A549 (cell line): ENCODE measurements at regions not wholly inside any gene's neighbourhood (a gene's known extent, or its start where the extent isn't known, plus 50 kb on each side); places are given as distances from the start of the nearest gene placed in this dataset.

Source experiments
- ATAC-seq, 2 experiments: fragments of 200-7000 bp in 1 of 2; fragments of >200 bp in 1 of 2; cut with Nextera tagmentation in 1 of 2; cut with Tn5 transposase in 1 of 2; 3 replicates each; pipeline versions ENCODE4 v1.8.0 to v1.9.1; 2018 to 2020; ENCODE audit warnings: mild to moderate bottlenecking in 1 of 2, moderate library complexity in 1 of 2
- CTCF ChIA-PET: fragments of 300-600 bp; sonication (Branson Sonifier 250); formaldehyde crosslinking; extraction: SDS; loops from one replicate; lab custom pipeline; 2021; ENCODE audit warnings: antibody characterized with exemption, inconsistent platforms; lab: Yijun Ruan, JAX
- POLR2A ChIA-PET: fragments of 350-600 bp; formaldehyde crosslinking; extraction: SDS; loops from one replicate; lab custom pipeline; 2021; ENCODE audit warnings: antibody characterized with exemption, inconsistent platforms; lab: Yijun Ruan, JAX
- DNase-seq, 2 experiments: peaks; one replicate each; pipeline versions ENCODE4 v3.0.0 to v3.0.0-alpha.2; 2011 to 2016; ENCODE audit warnings: low read depth in 1 of 2, low spot score in 1 of 2
- FAIRE-seq: peaks from 2 replicates; lab custom pipeline; 2011; peaks lifted over from hg19 to GRCh38; lab: Jason Lieb, UNC
- H3K27ac ChIP-seq, 2 experiments: fragments of >200 bp; sonication (Bioruptor Twin); formaldehyde crosslinking; 3 replicates each; pipeline ENCODE4 v1.5.1; 2016 to 2017
- H3K4me1 ChIP-seq: fragments of >200 bp; sonication (Bioruptor Twin); formaldehyde crosslinking; 3 replicates; pipeline ENCODE4 v1.6.1; 2016
- H3K4me2 ChIP-seq: fragments of >200 bp; sonication (Bioruptor Twin); formaldehyde crosslinking; 3 replicates; pipeline ENCODE4 v1.6.1; 2016
- H3K4me3 ChIP-seq: fragments of >200 bp; sonication (Bioruptor Twin); formaldehyde crosslinking; 3 replicates; pipeline ENCODE4 v1.5.1; 2016
- H3K9me3 ChIP-seq: fragments of >200 bp; sonication (Bioruptor Twin); formaldehyde crosslinking; 3 replicates; pipeline ENCODE4 v1.6.1; 2016
- CBX2 ChIP-seq: fragments of 200-600 bp; sonication (generic); IDR thresholded peaks from 2 replicates; pipeline ENCODE4 v1.6.1; 2016; ENCODE audit warnings: low read depth, mild to moderate bottlenecking, borderline replicate concordance
- EHF ChIP-seq: fragments of 250-450 bp; sonication (Bioruptor Pico); IDR thresholded peaks from 2 replicates; pipeline ENCODE4 v1.5.0; 2020; ENCODE audit warnings: mild to moderate bottlenecking
- EHMT2 ChIP-seq: fragments of 200-600 bp; sonication (generic); IDR thresholded peaks from 2 replicates; pipeline ENCODE4 v1.6.1; 2016; ENCODE audit warnings: antibody characterized with exemption, low read depth, mild to moderate bottlenecking, moderate library complexity
- FOSB ChIP-seq: fragments of 250-450 bp; sonication (Bioruptor Pico); IDR thresholded peaks from 2 replicates; pipeline ENCODE4 v1.5.0; 2020; ENCODE audit warnings: mild to moderate bottlenecking, moderate library complexity
- FOSL2 ChIP-seq, 2 experiments: fragments of 450-650 bp in 1 of 2; fragments of >200 bp in 1 of 2; sonication (Bioruptor Twin) in 1 of 2; formaldehyde crosslinking; IDR thresholded peaks; 2 replicates each; pipeline versions ENCODE4 v1.5.0 to v1.6.1; 2016 to 2020; ENCODE audit warnings: mild to moderate bottlenecking in 1 of 2, moderate library complexity in 1 of 2
- FOXS1 ChIP-seq: fragments of 250-450 bp; sonication (Bioruptor Pico); IDR thresholded peaks from 2 replicates; pipeline ENCODE4 v1.5.0; 2020; ENCODE audit warnings: mild to moderate bottlenecking, moderate library complexity
- HOXB13 ChIP-seq: fragments of 250-450 bp; sonication (Bioruptor Pico); IDR thresholded peaks from 2 replicates; pipeline ENCODE4 v1.5.0; 2020; ENCODE audit warnings: low read depth, mild to moderate bottlenecking, moderate library complexity
- HOXB5 ChIP-seq: fragments of 250-450 bp; sonication (Bioruptor Pico); IDR thresholded peaks from 2 replicates; pipeline ENCODE4 v1.5.0; 2020; ENCODE audit warnings: mild to moderate bottlenecking, moderate library complexity
- JUN ChIP-seq, 2 experiments: fragments of >200 bp; sonication (Bioruptor Twin); formaldehyde crosslinking; IDR thresholded peaks; 2 replicates in 1 of 2; 3 replicates in 1 of 2; pipeline ENCODE4 v1.6.1; 2016 to 2017
- KDM1A ChIP-seq: fragments of 200-600 bp; sonication (generic); IDR thresholded peaks from 2 replicates; pipeline ENCODE4 v1.6.1; 2016; ENCODE audit warnings: low read depth, mild to moderate bottlenecking
- MAFK ChIP-seq: fragments of 450-650 bp; IDR thresholded peaks from 2 replicates; pipeline ENCODE4 v1.6.1; 2014; ENCODE audit not compliant: partially characterized antibody
- MAZ ChIP-seq: fragments of 150-350 bp; IDR thresholded peaks from 2 replicates; pipeline ENCODE4 v1.6.1; 2014; ENCODE audit warnings: antibody characterized with exemption, low read depth, low read length, borderline replicate concordance
- POLR2AphosphoS2 ChIP-seq: conservative IDR thresholded peaks from 2 replicates; pipeline ENCODE4 v1.6.1; 2012; ENCODE audit warnings: low read length, improper control_type of control experiment, inconsistent platforms
- RAD21 ChIP-seq, 2 experiments: fragments of >200 bp in 1 of 2; sonication (Bioruptor Twin) in 1 of 2; formaldehyde crosslinking in 1 of 2; IDR thresholded peaks in 1 of 2; conservative IDR thresholded peaks in 1 of 2; 2 replicates in 1 of 2; 3 replicates in 1 of 2; pipeline ENCODE4 v1.6.1; 2012 to 2018; ENCODE audit warnings: inconsistent platforms in 1 of 2
- RCOR1 ChIP-seq: fragments of 150-350 bp; IDR thresholded peaks from 2 replicates; pipeline ENCODE4 v1.6.1; 2014; ENCODE audit warnings: antibody characterized with exemption, low read length, low read depth
- RNF2 ChIP-seq: fragments of 200-600 bp; sonication (generic); IDR thresholded peaks from 2 replicates; pipeline ENCODE4 v1.6.1; 2016; ENCODE audit warnings: low read depth, mild to moderate bottlenecking, antibody characterized with exemption, moderate library complexity, borderline replicate concordance
- USF2 ChIP-seq: fragments of 450-650 bp; IDR thresholded peaks from 2 replicates; pipeline ENCODE4 v1.6.1; 2014; ENCODE audit warnings: antibody characterized with exemption
- ZC3H11A ChIP-seq: fragments of 450-650 bp; IDR thresholded peaks from 2 replicates; pipeline ENCODE4 v1.6.1; 2014; ENCODE audit warnings: antibody characterized with exemption, mild to moderate bottlenecking
- WGBS: methylation state at CpG from one replicate; pipeline ENCODE4 v1.1.6; 2017; ENCODE audit errors: missing lambda C conversion rate; 5-methylcytosine and 5-hydroxymethylcytosine counted together
- TF ChIP-seq, protein P1 (sequence below): IDR thresholded peaks from 2 replicates; pipeline ENCODE4 v1.6.1; 2012
- TF ChIP-seq, protein P2 (sequence below): fragments of 200-600 bp; sonication (generic); IDR thresholded peaks from 2 replicates; pipeline ENCODE4 v1.6.1; 2016; ENCODE audit warnings: antibody characterized with exemption, mild to moderate bottlenecking, moderate library complexity
- TF ChIP-seq, protein P3 (sequence below): fragments of 150-350 bp; IDR thresholded peaks from 2 replicates; pipeline ENCODE4 v1.6.1; 2014; ENCODE audit warnings: low read depth, mild to moderate bottlenecking, low read length

DNA sequence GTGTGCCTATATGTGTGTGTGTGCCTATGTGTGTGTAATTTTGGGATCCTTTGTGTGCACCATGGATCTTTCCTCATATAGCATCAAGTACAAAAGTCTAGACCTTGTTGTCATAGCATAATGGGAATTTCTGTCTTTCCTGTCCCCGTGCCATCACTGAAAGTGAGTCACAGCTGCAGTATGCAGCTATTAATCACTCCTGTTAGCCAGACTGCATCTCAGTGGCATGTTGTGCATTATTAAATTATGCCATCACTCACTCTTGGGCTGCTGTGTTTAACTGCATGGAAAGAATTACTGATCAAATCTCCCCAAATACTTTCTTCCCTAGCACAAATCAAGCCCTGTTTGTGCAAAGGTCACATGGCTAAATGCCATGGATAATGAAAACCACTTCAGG, 92.4 kb downstream of the CBLN1 start:
- ATAC-seq: no peak
- POLR2A ChIA-PET: no interaction called here
- H3K9me3 ChIP-seq: 0 out of 3 replicates have a peak, but pooled peaks cover 3% of the 10 kb centered on the region
- TF ChIP-seq EHF (CRISPR knock-in tag): no peak
- TF ChIP-seq, protein P1, sequence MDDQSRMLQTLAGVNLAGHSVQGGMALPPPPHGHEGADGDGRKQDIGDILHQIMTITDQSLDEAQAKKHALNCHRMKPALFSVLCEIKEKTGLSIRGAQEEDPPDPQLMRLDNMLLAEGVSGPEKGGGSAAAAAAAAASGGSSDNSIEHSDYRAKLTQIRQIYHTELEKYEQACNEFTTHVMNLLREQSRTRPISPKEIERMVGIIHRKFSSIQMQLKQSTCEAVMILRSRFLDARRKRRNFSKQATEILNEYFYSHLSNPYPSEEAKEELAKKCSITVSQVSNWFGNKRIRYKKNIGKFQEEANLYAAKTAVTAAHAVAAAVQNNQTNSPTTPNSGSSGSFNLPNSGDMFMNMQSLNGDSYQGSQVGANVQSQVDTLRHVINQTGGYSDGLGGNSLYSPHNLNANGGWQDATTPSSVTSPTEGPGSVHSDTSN: no peak
- TF ChIP-seq, all 56 proteins: peak for 0
- DNase-seq (no peak), FAIRE-seq (no peak)
- H3K4me2 ChIP-seq: no peak overlapping the region
- H3K4me3 ChIP-seq: no peak overlapping the region
- H3K4me1 ChIP-seq: no peaks in the 10 kb centered on the region
- 0% methylated on average over 1 of the region's 1 CpG for WGBS
- H3K27ac ChIP-seq: no peak overlapping the region
- CTCF ChIA-PET: interaction anchor here (1.0 kb wide), 1 partner anchor 10 kb away, joined by 3 read pairs; no protein-coding TSS in a partner anchor

DNA sequence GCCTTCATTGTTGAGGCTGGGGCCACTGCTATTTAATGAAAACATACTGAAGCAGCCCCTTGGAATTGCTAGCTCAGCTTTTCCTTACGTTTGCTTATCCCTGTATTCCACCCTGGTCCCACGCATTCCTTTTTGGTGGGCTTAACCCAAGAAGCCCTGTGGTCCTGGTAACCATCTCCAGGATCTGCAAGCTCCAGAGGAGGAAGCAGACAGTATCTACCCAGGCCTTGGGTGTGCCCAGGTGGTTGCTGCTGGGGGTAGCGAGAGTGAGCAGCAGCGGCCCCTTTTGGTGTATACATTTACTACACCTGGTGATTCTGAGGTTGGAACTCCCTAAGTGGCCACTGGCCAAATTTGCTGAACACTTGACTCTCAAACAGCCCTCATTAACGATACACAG, 97.7 kb downstream of the CBLN1 start:
- 21% methylated on average over 5 of the region's 5 CpGs for WGBS
- no peak for TF ChIP-seq RNF2
- TF ChIP-seq JUN (IDR thresholded peaks at IDR 0.05): no peak
- peak in 1 of 2 experiments; percentile 37; a peak in 2 of 5 replicates for TF ChIP-seq RAD21 (conservative IDR thresholded peaks at IDR 0.05 in 1 of 2, IDR thresholded peaks at IDR 0.05 in 1 of 2)
- peak; percentile 68 for TF ChIP-seq MAFK
- TF ChIP-seq POLR2AphosphoS2: no peak
- ATAC-seq: peak in 1 of 2 experiments; percentile 68; a peak in 3 of 6 replicates
- Histone ChIP-seq H3K4me2 (no peak overlapping the region), H3K9me3 (0 out of 3 replicates have a peak, but pooled peaks cover 3% of the 10 kb centered on the region), H3K27ac (no peak overlapping the region), H3K4me3 (no peak overlapping the region), H3K4me1 (no peaks in the 10 kb centered on the region)
- POLR2A ChIA-PET: no interaction called here
- CTCF ChIA-PET: no interaction called here
- FAIRE-seq: no peak
- peak; percentile 5 to 22 for DNase-seq

GRCh38 chr16:49181791-49182518, 99.7 kb downstream of the CBLN1 start:
- POLR2A ChIA-PET: no interaction called here
- TF ChIP-seq RNF2: no peak
- ATAC-seq: no peak
- Histone ChIP-seq H3K4me1 (no peaks in the 10 kb centered on the region), H3K27ac (no peak overlapping the region), H3K9me3 (no peaks in the 10 kb centered on the region), H3K4me2 (no peak overlapping the region), H3K4me3 (no peak overlapping the region)
- 7% methylated on average over 8 of the region's 8 CpGs for WGBS
- CTCF ChIA-PET: no interaction called here
- DNase-seq: no peak
- FAIRE-seq: no peak

DNA sequence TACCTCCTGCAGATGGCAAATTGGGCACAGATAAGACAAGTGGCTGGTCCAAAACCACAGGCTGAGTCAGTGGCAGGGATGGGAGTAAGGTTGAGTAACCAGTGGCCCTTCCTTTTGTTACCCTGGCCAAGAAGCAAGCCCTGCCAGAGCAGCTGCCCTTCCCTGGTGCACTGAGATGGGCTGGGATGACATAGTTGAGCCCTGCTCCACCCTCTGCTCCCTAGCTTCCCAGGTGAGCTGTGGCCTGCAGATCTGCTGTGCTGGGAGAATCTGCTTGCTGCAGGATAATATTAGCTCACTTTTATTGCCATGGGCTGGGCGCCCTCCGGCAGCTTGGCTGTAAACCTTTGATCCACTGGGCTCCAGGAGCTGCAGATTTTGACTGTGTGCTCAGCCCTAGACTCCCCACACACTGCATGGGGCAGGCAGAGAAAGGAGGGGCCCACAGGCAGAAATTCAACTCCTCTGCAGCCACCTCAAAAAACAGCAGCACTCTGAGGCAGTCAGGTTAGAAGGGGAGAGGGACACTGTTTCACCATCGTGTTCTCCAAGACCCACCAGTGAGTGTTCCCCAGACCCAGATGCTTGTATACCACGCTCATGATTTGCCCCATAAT, 101.8 kb downstream of the CBLN1 start:
- Histone ChIP-seq H3K4me1 (no peaks in the 10 kb centered on the region), H3K4me2 (no peak overlapping the region), H3K27ac (no peak overlapping the region), H3K9me3 (no peaks in the 10 kb centered on the region), H3K4me3 (no peak overlapping the region)
- POLR2A ChIA-PET: no interaction called here
- CTCF ChIA-PET: interaction anchor here (1.1 kb wide), 1 partner anchor 16 kb away, joined by 3 read pairs; no protein-coding TSS in a partner anchor
- FAIRE-seq: no peak
- 0% methylated on average over 4 of the region's 4 CpGs for WGBS
- no peak for DNase-seq
- ATAC-seq: no peak
- TF ChIP-seq FOSB (CRISPR knock-in tag) (no peak), EHMT2 (no peak), RCOR1 (no peak), HOXB13 (CRISPR knock-in tag) (no peak), FOSL2 (IDR thresholded peaks at IDR 0.05) (no peak), FOSL2 (CRISPR knock-in tag; IDR thresholded peaks at IDR 0.05) (no peak), HOXB5 (CRISPR knock-in tag) (no peak), JUN (IDR thresholded peaks at IDR 0.05) (no peak), USF2 (no peak), MAZ (no peak), KDM1A (no peak), FOXS1 (CRISPR knock-in tag) (no peak), ZC3H11A (no peak), CBX2 (no peak), EHF (CRISPR knock-in tag) (no peak)
- TF ChIP-seq, protein P2, sequence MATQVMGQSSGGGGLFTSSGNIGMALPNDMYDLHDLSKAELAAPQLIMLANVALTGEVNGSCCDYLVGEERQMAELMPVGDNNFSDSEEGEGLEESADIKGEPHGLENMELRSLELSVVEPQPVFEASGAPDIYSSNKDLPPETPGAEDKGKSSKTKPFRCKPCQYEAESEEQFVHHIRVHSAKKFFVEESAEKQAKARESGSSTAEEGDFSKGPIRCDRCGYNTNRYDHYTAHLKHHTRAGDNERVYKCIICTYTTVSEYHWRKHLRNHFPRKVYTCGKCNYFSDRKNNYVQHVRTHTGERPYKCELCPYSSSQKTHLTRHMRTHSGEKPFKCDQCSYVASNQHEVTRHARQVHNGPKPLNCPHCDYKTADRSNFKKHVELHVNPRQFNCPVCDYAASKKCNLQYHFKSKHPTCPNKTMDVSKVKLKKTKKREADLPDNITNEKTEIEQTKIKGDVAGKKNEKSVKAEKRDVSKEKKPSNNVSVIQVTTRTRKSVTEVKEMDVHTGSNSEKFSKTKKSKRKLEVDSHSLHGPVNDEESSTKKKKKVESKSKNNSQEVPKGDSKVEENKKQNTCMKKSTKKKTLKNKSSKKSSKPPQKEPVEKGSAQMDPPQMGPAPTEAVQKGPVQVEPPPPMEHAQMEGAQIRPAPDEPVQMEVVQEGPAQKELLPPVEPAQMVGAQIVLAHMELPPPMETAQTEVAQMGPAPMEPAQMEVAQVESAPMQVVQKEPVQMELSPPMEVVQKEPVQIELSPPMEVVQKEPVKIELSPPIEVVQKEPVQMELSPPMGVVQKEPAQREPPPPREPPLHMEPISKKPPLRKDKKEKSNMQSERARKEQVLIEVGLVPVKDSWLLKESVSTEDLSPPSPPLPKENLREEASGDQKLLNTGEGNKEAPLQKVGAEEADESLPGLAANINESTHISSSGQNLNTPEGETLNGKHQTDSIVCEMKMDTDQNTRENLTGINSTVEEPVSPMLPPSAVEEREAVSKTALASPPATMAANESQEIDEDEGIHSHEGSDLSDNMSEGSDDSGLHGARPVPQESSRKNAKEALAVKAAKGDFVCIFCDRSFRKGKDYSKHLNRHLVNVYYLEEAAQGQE: no peak
- TF ChIP-seq, protein P3, sequence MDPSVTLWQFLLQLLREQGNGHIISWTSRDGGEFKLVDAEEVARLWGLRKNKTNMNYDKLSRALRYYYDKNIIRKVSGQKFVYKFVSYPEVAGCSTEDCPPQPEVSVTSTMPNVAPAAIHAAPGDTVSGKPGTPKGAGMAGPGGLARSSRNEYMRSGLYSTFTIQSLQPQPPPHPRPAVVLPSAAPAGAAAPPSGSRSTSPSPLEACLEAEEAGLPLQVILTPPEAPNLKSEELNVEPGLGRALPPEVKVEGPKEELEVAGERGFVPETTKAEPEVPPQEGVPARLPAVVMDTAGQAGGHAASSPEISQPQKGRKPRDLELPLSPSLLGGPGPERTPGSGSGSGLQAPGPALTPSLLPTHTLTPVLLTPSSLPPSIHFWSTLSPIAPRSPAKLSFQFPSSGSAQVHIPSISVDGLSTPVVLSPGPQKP: no peak
